NCI-H460 (cell line): ENCODE measurements at regions not wholly inside any gene's neighbourhood (a gene's known extent, or its start where the extent isn't known, plus 50 kb on each side); places are given as distances from the start of the nearest gene placed in this dataset.

Source experiments
- DNase-seq: peaks from one replicate; pipeline ENCODE4 v3.0.0-alpha.2; 2016; ENCODE audit warnings: low read depth; ENCODE audit errors: extremely low read depth

- DNase-seq, result no peak
These were observed 201.2 kb upstream of the KLF12 start for GRCh38 chr13:74335370-74335769.

GRCh38 chr13:74329962-74330361, 195.8 kb upstream of the KLF12 start:
- no peak for DNase-seq

GRCh38 chr13:74325106-74325505, 190.9 kb upstream of the KLF12 start:
- no peak for DNase-seq

- DNase-seq, result no peak
These were observed 190.1 kb upstream of the KLF12 start for GRCh38 chr13:74324338-74324737.

- no peak for DNase-seq
These were observed 188.4 kb upstream of the KLF12 start for GRCh38 chr13:74322562-74322961.

DNA sequence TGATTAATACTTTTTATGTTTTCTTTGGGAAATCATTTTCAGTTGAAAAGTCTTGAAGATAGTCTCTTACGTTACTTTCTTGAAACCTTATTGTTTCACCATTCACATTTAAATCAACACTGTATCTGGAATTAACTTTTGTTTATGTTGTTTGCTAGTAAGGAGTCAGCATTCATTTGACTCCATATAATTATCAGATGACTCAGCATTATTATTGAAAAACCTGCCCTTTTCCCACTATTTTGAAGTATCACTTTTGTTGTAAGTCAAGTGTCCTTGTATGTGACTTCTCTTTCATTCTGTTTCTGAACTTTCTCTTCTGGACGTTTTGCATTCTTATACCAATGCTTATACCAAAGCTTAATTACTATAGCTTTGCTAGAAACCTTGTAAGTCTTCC, 186.1 kb upstream of the KLF12 start:
- DNase-seq, result no peak

DNA sequence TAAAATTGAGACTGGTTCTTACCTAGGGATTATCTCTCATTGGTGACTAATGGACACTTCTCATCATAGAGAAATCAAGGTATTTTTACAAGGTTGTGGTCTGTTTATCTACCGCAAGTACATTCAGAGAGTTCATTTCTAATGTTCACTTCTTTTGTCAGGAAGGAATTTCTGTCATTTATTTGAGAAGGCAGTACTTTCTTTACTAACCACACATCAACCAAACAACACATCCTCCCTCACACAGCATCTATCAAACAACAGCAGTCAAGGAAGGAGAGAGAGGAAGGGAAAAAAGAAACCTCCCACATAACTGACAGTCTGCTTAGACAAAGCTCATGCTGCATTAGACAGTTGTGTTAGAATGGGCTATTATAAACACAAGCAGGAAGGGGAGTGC, 182.3 kb upstream of the KLF12 start:
- no peak for DNase-seq

GRCh38 chr13:74306496-74306895, 172.3 kb upstream of the KLF12 start:
- no peak for DNase-seq

DNA sequence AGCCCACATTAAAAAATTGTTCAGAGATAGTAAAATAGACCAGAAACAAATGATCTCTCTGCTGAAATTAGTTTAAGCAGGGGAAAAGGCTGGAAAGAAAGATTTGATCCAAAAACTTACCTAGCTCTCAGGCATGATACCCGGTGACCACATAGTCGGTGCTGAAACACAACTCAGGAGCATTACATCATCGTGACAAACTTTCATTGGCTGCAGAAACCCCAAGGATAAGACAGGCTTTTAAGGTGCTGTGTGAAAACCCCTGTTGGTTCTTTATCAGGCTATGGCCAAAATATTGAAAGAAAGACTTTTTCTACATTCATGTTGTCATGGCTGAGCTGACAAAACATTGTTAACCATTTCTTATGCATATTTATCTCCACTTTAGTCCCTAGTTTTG, 171.7 kb upstream of the KLF12 start:
- DNase-seq, result no peak

GRCh38 chr13:74301258-74301935, 167.2 kb upstream of the KLF12 start:
- no peak for DNase-seq

GRCh38 chr13:74300162-74300561, 166.0 kb upstream of the KLF12 start:
- no peak for DNase-seq

DNA sequence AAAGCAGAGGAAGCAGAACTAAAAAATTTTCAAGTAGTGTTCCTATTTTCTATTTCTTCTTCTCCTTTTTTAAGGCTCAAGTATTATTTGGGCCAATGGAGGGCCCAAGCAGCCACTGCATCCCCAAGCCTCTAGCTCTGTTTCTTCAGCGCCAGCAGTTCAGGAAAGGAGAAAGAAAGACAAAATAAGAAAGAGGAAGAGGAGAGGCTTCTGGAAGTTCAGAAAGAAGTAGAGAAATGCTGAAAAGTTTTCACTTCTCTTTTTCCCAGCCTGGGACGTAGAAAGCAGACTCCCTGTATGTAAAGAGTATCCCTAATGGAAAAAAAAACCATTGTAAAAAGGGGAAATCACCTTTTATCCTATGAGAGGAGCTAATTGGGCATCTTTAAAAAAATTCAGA, 165.5 kb upstream of the KLF12 start:
- no peak for DNase-seq

GRCh38 chr13:74298923-74299322, 164.7 kb upstream of the KLF12 start:
- DNase-seq, result no peak

- DNase-seq, result no peak
These were observed 155.9 kb upstream of the KLF12 start for GRCh38 chr13:74289861-74290773.

- no peak for DNase-seq
These were observed 154.9 kb upstream of the KLF12 start for GRCh38 chr13:74289107-74289506.

DNA sequence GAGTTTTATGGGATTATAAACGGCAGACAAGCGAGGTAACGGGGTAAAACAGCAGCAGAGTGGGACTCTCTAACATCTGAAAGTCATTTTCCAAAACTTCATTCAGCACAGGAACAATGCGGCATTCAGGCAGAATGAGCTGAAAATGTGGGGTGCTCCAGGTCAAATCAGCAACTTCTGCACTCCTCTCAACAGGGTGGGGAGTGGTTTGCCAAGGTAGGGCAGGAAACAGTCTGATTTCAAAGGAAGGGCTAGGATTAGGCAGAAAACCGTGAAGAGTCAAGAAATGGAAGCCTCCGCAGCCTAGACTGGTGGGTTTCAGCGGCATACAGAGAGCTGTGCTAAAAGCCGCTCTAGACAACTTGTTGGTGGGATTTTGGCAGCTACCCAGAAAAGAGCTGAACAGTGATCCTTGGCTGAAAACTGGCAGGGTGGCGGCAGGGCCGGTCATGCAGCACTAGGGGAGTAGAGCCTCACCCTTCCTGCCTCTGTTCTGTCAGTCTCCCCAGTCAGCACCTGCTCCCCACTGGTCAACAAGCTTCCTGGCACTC, 154.2 kb upstream of the KLF12 start:
- DNase-seq, result no peak

GRCh38 chr13:74287724-74288169, 153.5 kb upstream of the KLF12 start:
- DNase-seq, result no peak

DNA sequence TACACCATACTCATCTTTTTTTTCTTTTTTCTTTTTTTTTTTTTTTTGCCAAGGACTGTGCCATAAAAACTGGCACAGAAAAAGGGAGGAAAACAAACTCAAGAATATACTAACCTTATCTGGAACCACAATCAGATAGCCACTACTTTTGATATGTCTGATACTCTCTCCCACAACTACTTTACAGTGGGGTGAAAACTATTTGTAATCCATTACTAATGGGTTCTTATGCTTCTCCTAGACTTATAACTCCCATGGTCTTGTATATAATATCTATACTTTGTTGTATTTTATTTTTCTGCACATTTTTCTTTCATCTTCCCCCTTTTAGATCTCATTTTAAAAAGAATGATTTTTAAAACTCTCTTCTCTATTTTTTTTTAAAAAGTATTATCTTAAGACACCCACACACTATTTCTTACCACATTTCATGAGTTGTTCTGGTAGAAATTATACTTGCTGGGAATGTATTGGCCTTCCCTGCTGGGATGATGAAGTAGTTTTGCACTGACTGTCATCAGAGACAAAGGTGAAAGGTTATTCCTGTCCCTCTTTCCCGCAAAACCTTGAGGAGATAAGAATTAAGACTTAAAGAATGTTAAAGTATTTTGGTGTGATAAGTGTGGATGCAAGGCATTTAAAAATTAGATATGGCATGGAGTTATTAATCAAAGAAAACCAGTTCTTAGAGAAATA, 146.7 kb upstream of the KLF12 start:
- DNase-seq, result no peak

DNA sequence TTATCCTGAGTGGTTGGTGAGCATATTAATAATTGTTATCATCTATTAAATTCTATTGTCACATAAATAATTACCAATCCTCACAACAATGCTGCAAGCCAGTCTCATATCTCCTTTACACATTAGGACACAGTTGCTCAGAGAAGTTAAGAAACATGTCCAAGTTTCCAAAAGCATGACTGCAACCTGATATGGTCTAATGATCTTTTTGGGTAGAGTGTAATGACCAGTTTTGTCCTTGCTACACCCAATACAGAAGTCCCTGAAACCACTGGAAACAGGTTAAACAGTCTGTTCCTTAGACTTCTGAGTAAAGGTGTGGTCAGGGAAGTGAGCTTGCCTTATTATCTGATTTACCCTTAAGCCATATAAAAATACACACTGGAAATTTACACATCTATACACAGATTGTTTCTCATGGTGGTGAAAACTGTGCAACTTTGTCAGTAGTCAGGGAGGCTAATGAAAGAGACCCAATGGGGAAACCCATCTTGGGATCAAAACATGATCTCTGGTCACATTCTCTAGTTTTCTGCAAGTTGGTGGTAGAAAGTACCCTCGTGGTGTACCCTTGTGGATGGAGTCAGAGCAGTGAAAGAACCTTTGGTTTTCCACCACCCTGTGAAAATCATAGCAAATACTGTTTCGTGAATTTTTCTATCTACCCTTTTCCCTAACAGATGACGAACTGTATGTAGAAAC, 146.0 kb upstream of the KLF12 start:
- no peak for DNase-seq

GRCh38 chr13:74278901-74279300, 144.7 kb upstream of the KLF12 start:
- DNase-seq, result no peak

DNA sequence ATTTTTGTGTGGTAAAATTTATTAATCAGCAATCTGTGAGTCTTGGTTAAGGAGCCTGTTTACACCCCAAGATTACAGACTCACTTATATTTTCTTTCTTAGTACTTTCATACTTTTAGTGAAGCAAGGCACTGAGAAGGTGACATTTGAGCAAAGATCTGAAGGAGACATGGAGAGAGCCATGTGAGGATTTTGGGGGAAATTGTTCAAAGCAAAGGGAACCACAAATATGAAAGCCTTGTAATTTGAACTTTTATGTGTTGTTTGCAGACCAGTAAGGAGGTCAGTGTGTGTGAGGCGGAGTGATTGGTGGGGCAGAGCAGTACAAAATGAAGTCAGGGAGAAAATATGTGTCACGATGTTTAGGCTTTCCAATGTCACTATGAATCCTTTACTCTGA, 140.7 kb upstream of the KLF12 start:
- DNase-seq, result no peak
